HT1080 (cell line): ENCODE measurements at regions not wholly inside any gene's neighbourhood (a gene's known extent, or its start where the extent isn't known, plus 50 kb on each side); places are given as distances from the start of the nearest gene placed in this dataset.
"Not testable (repeated sequence)": the region's sequence is repeated elsewhere in the genome, so short reads cannot be mapped to it uniquely, and the experiment has no call there.

Experiments used
- DNase-seq: peaks from one replicate; pipeline ENCODE4 v3.0.0-alpha.2; 2015; ENCODE audit warnings: low read depth

- DNase-seq = no peak
Measured at GRCh38 chr10:33071857-33072256, 113.8 kb upstream of the ITGB1 start.

GRCh38 chr10:33070101-33070500, 112.1 kb upstream of the ITGB1 start:
- DNase-seq = no peak

- no peak for DNase-seq
Measured at GRCh38 chr10:33067917-33068316, 109.9 kb upstream of the ITGB1 start.

GRCh38 chr10:33067481-33067880, 109.5 kb upstream of the ITGB1 start:
- no peak for DNase-seq

GRCh38 chr10:33066558-33067236, 108.7 kb upstream of the ITGB1 start:
- peak; percentile 11 for DNase-seq

GRCh38 chr10:33065111-33065510, 107.1 kb upstream of the ITGB1 start:
- DNase-seq = no peak

GRCh38 chr10:33064706-33065105, 106.7 kb upstream of the ITGB1 start:
- DNase-seq = no peak

GRCh38 chr10:33057620-33058019, 99.6 kb upstream of the ITGB1 start:
- no peak for DNase-seq

- no peak for DNase-seq
Measured at GRCh38 chr10:33056828-33057596, 99.0 kb upstream of the ITGB1 start.

- peak; percentile 15 for DNase-seq
Measured at GRCh38 chr10:33055625-33056024, 97.6 kb upstream of the ITGB1 start.

GRCh38 chr10:33052915-33053810, 95.1 kb upstream of the ITGB1 start:
- no peak for DNase-seq

GRCh38 chr10:33052263-33052875, 94.3 kb upstream of the ITGB1 start:
- DNase-seq = no peak

- DNase-seq = not testable (repeated sequence)
Measured at GRCh38 chr10:33049963-33050920, 92.2 kb upstream of the ITGB1 start.

- DNase-seq = no peak
Measured at GRCh38 chr10:33048223-33048622, 90.2 kb upstream of the ITGB1 start.

- no peak for DNase-seq
Measured at GRCh38 chr10:33047655-33048054, 89.6 kb upstream of the ITGB1 start.

- no peak for DNase-seq
Measured at GRCh38 chr10:33046792-33047191, 88.8 kb upstream of the ITGB1 start.

GRCh38 chr10:33045421-33045820, 87.4 kb upstream of the ITGB1 start:
- no peak for DNase-seq

GRCh38 chr10:33042565-33042964, 84.5 kb upstream of the ITGB1 start:
- no peak for DNase-seq

- no peak for DNase-seq
Measured at GRCh38 chr10:33041783-33042437, 83.9 kb upstream of the ITGB1 start.

GRCh38 chr10:33040436-33040835, 82.4 kb upstream of the ITGB1 start:
- no peak for DNase-seq
